Frontal cortex (tissue), 4 donors: ENCODE measurements at regions not wholly inside any gene's neighbourhood (a gene's known extent, or its start where the extent isn't known, plus 50 kb on each side); places are given as distances from the start of the nearest gene placed in this dataset. TPM values are rescaled to one million over a fixed set of nuclear protein-coding genes. Genes with fewer than 3 reads are reported as not detected.

ENCODE experiments used
- DNase-seq, 2 donors: peaks; one replicate each; pipeline ENCODE4 v3.0.0; 2012; ENCODE audit warnings: low spot score in 2 of 2
- FAIRE-seq: peaks from 2 replicates; lab custom pipeline; 2012; peaks lifted over from hg19 to GRCh38; lab: Jason Lieb, UNC
- small RNA-seq: library from RNA; depleted of rRNA; stranded (forward); fragments of <200 nt; gene quantifications from one replicate; pipeline ENCODE3, GENCODE V24; 2014
- donor health status: control.
- donor health status: control.
- donor health status: control.

GRCh38 chr9:116100711-116101121 is 52.9 kb upstream of the PAPPA start:
- no peak for FAIRE-seq
- no peak for DNase-seq

DNA sequence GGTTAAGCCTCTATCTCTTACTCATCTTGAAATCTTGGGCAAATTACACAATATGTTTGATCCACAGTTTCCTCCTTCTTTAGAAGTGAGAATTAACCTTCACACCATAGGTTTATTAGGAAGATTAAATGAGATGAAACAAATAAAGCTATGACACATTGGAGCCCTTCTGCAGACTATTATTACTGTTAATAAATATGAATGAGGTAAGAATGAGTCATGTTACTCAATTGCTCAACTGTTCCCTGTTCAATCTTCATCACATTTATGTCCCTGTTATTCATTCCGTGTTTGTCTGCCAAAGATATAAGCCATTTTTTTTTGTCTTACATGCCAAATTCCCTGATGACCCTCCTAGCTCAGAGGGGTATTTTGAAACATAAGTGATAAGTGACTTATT is 52.1 kb upstream of the PAPPA start:
- FAIRE-seq, result no peak

DNA sequence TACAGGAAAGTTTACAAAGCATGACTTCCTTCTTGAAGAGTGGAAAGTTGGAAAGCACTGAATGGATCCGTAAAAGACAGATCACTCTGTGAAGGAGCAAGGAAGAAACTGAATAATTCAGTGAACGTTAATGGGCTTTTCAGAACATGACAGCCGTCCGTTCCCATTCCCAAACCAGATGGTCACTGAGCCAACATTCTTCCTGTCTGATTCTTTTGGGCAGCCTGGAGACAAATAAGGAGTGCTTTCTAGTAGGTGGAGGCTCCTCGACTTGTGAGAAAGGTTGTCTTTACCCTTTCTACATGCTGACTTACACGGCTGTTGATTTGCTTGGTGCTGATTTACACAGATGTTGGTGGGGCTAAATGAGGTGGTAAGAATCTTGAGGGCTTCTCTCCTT is 51.0 kb upstream of the PAPPA start:
- DNase-seq (no peak), FAIRE-seq (no peak)

More for the DNA sequence above, 52.1 kb upstream of the PAPPA start:
- DNase-seq, result no peak

Small RNA genes in the stretch of these regions (small RNA-seq; reads per million reads assigned to genes)
- gene RF00004, result not detected
